GM18507 (cell line): ENCODE measurements at regions not wholly inside any gene's neighbourhood (a gene's known extent, or its start where the extent isn't known, plus 50 kb on each side); places are given as distances from the start of the nearest gene placed in this dataset.

Source experiments
- DNase-seq: peaks from one replicate; pipeline ENCODE4 v3.0.0; 2011; ENCODE audit warnings: low read depth; ENCODE audit not compliant: insufficient read length; ENCODE audit errors: extremely low spot score
- FAIRE-seq: peaks from 2 replicates; lab custom pipeline; 2011; peaks lifted over from hg19 to GRCh38; lab: Jason Lieb, UNC

DNA sequence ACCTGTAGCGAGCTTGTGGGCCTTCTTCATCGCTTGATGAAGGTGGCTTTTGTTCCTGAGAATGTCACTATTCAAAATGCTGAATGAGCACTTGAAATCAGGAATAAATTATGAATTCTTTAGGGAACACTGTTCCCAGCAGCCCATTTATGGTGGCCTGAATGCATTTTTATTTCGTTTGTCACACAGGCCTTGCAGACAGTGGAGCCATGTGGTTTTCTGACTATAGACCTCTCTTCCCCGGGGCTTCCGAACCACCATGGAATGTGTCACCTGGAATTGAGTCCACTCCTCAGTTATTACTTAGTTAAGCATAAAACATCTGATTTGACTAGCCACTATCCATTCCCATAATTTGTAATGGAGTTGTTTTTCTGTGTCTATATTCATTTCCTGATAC, 396.9 kb downstream of the IRS2 start:
- FAIRE-seq (no peak), DNase-seq (no peak)

DNA sequence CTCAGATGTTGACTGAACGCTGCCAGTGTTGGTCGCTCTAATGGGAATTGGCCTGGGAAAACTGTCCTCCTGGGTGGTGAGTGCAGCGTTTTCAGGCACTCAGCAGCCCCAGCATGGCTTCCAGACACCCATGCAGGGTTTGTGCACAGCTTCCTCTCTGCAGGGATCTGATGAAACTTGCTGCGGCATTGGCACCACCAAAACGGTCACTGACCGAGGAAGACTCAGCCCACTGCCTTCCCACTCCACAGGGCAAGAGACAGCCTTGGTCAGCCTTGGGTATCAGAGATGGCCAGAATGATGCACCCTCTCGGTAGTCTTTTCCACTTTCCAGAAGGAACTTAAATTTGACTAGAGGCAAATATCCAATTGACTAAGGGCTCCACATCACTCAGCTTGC, 398.9 kb downstream of the IRS2 start:
- DNase-seq (no peak), FAIRE-seq (no peak)

DNA sequence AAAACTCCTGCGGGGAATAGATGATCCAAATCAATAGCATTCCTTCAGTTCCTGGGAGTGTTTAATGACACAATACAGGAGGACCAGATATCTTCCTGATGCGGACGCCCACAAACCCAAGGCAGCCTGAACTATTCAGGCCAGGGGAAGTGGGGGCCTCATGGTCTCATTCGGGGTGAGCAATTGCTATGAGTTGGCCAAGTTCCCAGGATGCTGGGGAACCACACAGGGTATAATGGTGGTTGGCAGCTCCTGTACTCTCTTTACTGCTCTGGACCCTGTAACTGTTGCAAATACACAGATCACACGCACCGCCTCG, 401.2 kb downstream of the IRS2 start:
- no peak for DNase-seq
- FAIRE-seq, result no peak

DNA sequence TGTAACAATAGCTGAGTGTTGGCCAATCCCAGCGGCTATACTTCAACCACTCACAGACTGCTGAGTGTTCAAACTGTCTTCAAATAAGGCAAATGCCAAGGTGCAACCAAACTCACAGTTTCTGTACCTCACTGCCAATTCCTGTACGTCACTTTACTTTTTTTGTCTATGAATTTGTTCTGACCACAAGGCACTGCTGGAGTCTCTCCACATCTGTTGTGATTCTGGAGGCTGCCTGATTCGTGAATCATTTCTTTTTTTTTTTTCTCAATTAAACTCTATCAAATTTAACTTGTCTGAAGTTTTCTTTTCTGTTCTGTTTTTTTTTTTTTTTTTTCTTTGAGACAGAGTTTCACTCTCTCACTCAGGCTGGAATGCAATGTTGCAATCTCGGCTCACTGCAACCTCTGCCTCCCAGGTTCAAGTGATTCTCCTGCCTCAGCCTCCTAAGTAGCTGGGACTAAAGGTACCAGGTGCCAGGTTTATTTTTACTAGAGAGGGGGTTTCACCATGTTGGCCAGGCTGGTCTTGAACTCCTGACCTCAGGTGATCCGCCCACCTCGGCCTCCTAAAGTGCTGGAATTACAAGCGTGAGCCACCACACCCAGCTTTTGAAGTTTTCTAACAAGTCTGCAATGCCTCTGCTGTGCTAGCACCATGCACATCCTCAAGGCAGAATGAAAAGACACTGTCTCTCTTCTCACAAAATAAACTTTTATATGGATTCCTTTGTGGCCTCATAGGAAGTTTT, 401.7 kb downstream of the IRS2 start:
- DNase-seq (no peak), FAIRE-seq (no peak)

DNA sequence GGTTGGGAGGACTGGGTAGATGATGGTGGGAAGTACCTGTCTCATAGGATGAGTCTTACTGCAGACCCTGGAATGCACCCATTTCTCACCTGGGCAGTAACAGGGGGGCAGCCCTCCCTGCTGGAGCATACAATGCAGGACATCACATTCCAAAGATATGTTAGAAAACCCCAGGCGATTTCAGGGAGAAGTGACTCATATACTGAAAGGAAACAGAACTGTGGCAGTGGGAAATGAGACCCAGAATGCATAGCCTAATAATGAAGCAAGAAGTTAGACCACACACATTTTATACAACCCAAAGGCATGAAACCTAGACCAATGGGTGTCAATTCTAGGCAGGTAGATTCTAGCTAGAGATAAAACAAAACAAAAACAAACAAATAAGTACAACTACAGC, 402.7 kb downstream of the IRS2 start:
- FAIRE-seq, result no peak
- DNase-seq, result no peak

DNA sequence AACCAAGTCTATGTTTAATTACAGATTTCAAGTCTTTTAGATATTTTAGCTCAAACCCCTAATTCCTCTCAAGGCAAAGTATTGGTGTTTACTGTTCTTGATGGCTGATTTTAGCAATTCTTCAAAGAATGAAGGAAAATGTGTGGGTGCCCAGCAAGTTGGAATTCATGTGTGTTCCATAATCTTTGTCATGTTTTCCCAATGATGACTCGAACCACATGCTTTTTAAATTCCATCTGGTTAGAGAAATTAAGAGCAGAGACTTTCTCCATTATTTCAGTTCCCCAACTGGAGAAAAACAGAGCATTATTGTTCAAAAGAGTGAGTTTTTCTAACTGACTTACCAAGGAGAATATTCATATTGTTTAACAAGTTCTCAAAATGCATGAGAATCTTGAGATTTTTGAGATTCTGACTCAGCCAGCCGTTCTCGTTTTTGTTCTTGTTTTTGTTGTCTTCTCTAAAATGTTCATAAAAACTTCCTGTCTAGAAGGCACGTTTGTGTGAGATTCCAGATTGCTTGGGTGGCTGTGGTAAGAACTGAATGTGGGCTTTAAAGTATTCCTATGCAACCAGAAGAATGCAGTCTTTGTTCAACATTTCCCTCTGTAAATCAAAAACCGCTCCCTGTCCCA, 404.7 kb downstream of the IRS2 start:
- DNase-seq, result no peak
- no peak for FAIRE-seq

DNA sequence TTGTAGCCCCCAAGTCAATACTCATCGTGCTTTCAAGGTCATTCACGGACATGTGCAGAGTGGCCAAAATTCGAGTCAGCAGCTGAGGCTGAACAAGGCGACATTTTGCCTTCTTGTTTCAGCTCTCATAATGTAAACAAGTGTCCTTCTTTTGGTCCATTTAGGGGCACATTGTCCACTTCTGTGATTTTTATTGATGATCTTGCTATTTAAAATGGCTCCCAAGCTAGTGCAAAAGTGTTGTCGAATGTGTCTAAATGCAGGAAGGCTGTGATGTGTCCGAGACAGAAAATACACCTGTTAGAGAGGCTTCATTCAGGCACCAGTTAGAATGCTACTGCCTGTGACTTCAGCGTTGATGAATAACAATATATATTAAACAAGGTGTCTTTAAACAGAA, 405.9 kb downstream of the IRS2 start:
- no peak for DNase-seq
- FAIRE-seq, result no peak

DNA sequence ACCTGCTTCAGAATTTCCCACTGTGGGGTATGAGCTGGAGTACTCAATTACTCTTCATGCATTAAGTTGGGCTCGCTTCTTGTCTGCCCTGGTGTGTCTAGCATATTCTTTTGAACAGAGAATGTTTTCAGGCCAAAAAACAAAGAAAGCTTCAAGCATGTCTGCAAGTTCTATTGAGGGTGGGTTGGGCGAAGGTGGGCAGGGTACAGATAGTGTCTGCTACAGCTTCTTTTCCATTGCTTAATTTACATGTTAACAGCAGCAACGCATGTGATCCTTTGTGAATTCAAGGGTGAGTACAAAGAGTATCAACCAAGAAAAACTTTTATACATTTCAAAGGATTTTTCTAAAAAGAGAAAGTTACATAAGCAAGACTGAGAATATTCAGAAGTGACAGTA, 406.5 kb downstream of the IRS2 start:
- DNase-seq (no peak), FAIRE-seq (no peak)

DNA sequence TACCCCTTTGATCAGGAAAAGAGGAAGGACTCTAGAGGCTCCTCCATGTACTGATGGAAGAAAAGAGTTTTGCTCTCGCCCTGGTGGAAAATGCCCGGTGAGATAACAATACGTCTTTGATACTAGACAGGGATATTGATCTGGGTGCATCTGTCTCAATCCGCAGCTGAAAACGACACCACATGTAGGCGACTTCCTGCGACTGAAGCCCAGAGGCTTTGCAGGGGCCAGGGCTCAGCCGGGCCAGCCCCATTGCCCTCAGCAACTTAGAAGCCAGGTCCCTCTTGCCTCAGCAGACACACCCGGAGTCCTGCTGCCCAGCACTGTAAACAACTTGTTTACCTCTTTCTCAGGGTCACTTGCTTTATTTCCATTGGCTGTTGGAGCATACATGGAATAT, 409.4 kb downstream of the IRS2 start:
- no peak for FAIRE-seq
- DNase-seq, result no peak

DNA sequence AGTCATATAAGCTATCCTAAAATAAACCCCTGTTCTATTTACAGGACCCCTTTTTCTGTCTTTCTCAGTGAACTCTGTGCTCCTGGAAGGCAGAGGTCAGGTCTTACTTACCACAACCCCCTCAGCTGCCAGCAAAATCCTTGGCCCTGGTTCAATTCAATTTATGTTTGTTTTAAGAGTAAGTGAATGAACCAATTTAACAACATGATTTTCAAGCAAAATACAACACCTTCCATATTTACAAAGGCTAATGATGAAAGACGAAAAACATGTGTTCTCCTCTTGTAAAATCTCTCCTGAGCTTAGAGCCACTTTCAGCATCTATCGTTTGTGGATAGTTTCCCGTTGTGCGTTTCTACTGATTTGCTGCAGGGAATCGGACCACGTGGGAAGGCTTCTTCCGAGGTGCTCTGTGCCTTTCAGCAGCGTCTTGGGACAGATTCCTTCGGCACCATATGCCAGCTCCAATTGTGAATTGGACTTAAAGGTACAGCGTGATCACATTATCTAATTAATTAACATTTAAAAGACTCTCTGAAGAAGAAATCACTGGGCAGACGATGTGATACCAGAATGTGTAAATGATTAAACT, 411.7 kb downstream of the IRS2 start:
- FAIRE-seq (no peak), DNase-seq (no peak)

DNA sequence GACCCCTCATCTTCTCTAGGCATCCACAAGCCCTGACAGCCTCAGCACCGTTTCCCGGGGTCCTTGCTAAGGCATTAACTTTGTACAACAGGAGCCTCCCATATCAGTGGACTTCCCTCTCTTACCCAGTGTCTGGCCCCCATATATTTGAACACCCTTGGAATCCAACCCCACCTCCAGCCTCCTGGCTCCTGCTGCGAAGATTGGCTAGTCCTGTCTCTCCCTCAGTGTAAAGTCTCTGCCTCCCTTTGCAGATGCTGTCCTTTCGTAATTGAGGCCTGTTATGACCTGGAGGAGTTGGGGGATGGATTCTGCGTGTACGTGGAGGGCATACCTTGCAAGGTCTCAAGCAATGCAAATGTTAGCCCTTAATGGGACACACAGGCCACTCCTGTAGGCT, 413.7 kb downstream of the IRS2 start:
- FAIRE-seq (no peak), DNase-seq (no peak)

DNA sequence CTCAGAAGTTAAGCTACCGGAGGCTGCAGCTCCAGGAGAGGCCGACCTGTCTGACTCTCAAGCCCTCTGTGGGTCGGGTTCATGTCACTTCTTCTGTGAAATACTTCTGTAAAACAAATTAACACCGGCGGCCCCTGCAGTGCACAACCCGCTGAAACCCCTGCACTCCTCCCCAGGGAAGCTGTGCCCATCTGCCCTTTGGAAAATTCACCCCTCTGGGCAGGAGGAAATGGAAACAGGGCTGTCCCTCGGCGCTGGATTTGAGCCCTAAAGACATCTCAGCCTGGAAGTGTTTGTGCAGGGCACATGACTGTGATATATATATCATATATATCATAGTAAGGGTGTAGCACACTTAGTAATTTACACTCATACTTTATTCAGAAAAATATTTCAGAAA, 415.3 kb downstream of the IRS2 start:
- FAIRE-seq, result no peak
- DNase-seq, result no peak

DNA sequence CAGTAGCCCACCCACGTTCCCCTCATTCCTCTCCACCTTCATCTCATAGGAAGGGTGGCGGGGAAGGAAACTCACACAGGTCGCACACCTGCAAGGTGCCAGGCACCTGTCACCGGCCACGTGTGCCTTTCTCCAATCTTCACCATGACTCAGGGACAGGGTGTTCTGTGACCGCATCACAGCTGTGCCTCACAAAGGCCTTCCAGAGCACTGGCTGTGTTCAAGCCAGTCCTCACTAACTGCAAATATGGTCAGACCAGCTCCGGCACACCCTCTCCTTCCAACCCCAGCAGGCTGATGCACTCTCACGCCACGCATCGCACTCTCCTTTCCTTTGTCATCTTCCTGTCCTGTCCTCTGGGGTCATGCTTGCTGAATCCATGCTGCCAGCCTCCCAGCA, 415.9 kb downstream of the IRS2 start:
- FAIRE-seq, result no peak

DNA sequence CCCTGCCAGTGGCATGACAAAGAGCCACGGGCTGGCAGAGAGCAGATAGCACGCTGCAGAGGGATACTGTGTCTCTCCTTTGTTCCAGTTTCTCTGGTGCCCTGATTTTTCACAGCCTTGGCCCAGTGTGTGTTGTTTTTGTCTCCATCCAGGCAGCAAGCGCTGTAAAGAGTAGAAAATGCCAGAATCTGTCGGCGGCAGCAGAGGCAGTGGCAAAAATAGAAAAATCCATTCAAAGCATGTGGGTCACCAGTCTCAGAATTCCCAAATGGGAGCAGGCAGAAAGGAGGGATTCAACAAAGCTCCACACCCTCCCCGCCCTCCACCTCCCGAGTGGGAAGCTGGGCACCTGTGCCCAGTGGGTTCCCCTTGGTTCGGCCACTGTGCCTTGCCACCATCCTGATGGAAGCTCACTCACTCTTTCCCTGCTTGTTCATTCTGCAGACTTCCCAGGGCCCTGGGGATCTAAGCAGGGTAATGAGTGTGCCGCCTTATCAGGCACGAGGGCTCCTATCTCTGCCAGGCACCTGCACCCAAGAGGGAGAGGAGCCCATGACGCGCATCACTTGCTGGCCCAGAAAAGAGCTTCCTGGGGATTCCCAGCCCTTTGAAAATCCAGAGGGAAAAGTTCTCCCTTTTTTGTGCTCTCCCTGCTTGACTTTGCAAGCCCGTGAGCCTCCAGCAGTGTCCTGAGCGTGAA, 416.9 kb downstream of the IRS2 start:
- FAIRE-seq (no peak), DNase-seq (no peak)

More for the DNA sequence above, 415.9 kb downstream of the IRS2 start:
- no peak for DNase-seq

DNA sequence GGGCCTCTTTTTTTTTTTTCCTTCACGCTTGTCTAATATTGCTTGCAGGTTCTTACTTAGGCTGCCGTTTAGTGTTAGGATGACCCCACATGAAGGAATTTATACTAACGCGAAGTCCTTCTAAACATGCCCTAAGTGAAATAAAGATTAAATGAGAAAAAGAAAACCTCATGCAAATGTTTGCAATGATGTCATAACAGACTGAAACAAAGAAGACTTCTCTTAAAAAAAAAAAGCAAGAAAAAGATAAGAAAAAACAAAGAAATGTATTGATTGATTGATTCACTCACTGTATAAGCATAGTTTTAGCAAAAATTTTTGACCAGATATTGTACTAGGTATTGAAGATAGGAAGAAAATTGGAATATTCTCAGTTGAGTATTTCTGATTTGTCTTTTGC, 418.2 kb downstream of the IRS2 start:
- no peak for FAIRE-seq

DNA sequence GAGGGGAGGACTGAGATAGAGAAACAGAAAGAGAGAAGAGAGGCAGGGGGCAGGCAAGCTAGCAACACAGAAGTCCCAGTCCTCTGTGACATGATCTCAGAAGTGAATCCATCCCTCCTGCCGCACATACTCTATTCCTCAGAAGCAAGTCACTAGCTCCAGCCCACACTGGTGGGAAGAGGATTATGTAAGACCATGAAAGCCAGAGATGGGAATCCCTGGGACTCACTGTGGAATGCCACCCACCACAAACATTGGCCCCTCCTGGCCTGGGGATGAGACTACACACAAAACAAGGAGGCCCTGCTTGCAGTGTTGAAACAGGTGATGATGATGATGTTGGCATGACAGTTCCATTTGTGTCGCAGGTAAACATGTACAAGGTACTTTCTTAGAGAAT, 419.9 kb downstream of the IRS2 start:
- no peak for DNase-seq
- FAIRE-seq, result no peak

More for the DNA sequence above, 418.2 kb downstream of the IRS2 start:
- DNase-seq, result no peak

DNA sequence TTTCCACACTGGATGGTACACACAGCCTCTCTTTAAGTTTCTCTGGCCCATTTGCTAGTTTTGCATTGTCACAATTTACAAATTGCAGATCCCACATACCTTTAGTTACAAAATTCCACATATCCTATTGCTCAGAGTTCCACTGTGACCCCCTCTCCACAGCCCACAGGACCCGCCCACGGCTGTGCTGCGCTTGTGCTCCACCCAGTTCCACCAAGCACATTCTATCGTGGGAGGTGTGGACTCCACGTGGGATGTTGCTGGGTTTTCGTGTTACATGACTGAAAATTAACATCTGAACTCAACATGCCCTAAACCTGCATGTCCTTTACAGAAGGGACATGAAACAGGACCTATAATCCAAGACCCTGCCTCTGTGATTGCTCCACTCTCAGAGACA, 423.0 kb downstream of the IRS2 start:
- DNase-seq (no peak), FAIRE-seq (no peak)

DNA sequence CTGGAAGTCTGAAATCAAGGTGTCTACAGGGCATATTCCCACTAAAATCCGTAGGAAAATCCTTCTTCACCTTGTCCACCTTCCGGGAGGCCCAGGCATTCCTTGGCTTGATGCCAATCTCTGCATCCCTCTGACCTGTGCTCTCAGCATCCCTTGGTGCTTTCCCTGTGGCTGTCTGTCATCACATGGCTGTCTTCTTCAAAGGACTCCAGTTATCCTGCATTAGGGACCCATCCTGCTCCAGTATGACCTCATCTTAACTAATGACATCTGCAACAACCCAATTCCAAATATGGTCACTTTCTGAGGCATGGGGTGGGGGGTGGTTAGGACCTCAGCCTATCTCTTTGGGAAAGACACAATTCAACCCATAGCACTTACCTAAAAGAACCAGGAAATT, 423.8 kb downstream of the IRS2 start:
- DNase-seq (no peak), FAIRE-seq (no peak)

DNA sequence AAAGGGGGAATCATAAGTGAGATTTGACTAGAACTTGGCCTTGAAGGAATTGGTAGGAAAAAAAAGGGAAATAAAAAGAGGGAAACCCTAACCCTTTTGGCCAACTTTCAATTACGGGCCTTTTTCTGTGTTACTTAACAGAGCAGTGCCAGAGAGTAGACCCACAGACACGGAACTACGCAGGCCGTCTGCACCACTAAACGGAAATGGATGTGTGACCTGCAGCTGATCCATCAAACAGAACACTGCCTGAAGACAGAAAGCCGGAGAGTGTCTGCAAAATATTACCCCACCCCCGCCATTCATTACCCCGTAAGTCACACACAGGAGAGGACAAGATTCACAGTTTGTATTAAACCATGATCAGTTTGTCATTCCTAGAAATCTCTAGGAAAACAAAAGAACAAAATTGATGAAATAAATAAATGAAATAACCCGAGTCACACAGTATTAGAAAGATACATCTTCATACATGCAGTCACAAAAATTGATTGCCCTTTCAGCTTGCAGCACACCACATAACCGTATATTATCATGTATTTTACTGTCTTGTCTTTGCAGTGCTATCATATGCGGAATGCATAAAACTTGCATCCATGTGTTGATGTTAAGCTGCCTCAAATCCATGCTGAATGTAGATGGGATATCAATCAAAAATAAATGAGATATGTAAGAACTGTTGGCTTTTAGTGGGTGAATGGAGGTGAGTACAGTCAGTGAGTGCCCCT, 424.7 kb downstream of the IRS2 start:
- no peak for FAIRE-seq
- no peak for DNase-seq
